Lower lobe of right lung (tissue), 2 donors: ENCODE measurements at regions not wholly inside any gene's neighbourhood (a gene's known extent, or its start where the extent isn't known, plus 50 kb on each side); places are given as distances from the start of the nearest gene placed in this dataset.

Source experiments
- ATAC-seq, 2 donors: fragments of 200-7000 bp; cut with Tn5 transposase; one replicate each; pipeline ENCODE4 v1.9.1; 2020 to 2022; ENCODE audit warnings: mild to moderate bottlenecking in 2 of 2, moderate library complexity in 2 of 2
- DNase-seq: peaks from one replicate; pipeline ENCODE4 v3.0.0-alpha.2; 2020
- H3K27ac ChIP-seq: fragments of 200-600 bp; one replicate; pipeline ENCODE4 v1.8.0; 2022
- H3K27me3 ChIP-seq: fragments of 200-600 bp; one replicate; pipeline ENCODE4 v1.8.0; 2022; ENCODE audit warnings: low read depth
- H3K36me3 ChIP-seq: fragments of 200-600 bp; one replicate; pipeline ENCODE4 v1.8.0; 2022; ENCODE audit warnings: mild to moderate bottlenecking
- H3K4me1 ChIP-seq: fragments of 200-600 bp; one replicate; pipeline ENCODE4 v1.8.0; 2022
- H3K4me3 ChIP-seq: fragments of 200-600 bp; one replicate; pipeline ENCODE4 v1.8.0; 2022; ENCODE audit warnings: mild to moderate bottlenecking
- H3K9me3 ChIP-seq: fragments of 200-600 bp; one replicate; pipeline ENCODE4 v1.8.0; 2022
- intact Hi-C: fragments of 100-400 bp; cut with DNase I; formaldehyde crosslinking; loops from one replicate; pipeline ENCODE4 v1.11.0; 2022
- TF ChIP-seq, protein P1 (sequence below): fragments of 200-600 bp; IDR thresholded peaks from one replicate; pipeline ENCODE4 v1.8.0; 2022; ENCODE audit warnings: antibody characterized with exemption, mild to moderate bottlenecking
- donor health status: DM: no; HTN: yes; CAD: no; lungs with severe emphysema.

DNA sequence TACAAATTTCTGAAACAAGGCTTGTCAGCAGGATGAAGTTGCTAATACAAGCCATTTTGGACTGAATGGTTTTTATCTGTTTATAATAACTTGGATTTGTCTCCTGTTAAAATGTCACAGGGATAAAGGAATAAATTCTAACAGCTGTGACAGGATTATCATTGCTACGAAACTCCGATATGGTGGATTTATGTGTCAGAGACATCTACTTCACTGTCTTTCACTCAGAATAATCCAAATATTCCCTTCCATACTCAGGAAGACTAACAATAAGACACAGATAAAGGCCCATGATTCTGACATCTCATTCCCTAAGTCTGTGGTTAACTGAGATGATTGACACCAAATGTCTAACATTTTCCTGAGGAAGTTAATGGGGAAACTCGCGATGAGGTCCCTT lies 529.8 kb upstream of the GOT2 start:
- intact Hi-C loops, result no loop called here
- H3K36me3 ChIP-seq, result no peaks in the 10 kb centered on the region
- no peak for ATAC-seq
- TF ChIP-seq, protein P1, sequence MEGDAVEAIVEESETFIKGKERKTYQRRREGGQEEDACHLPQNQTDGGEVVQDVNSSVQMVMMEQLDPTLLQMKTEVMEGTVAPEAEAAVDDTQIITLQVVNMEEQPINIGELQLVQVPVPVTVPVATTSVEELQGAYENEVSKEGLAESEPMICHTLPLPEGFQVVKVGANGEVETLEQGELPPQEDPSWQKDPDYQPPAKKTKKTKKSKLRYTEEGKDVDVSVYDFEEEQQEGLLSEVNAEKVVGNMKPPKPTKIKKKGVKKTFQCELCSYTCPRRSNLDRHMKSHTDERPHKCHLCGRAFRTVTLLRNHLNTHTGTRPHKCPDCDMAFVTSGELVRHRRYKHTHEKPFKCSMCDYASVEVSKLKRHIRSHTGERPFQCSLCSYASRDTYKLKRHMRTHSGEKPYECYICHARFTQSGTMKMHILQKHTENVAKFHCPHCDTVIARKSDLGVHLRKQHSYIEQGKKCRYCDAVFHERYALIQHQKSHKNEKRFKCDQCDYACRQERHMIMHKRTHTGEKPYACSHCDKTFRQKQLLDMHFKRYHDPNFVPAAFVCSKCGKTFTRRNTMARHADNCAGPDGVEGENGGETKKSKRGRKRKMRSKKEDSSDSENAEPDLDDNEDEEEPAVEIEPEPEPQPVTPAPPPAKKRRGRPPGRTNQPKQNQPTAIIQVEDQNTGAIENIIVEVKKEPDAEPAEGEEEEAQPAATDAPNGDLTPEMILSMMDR, result no peak
- H3K9me3 ChIP-seq, result no peaks in the 10 kb centered on the region
- no peaks in the 10 kb centered on the region for H3K4me1 ChIP-seq
- no peaks in the 10 kb centered on the region for H3K27me3 ChIP-seq
- H3K27ac ChIP-seq, result no peak overlapping the region
- H3K4me3 ChIP-seq, result no peak overlapping the region
- no peak for DNase-seq

DNA sequence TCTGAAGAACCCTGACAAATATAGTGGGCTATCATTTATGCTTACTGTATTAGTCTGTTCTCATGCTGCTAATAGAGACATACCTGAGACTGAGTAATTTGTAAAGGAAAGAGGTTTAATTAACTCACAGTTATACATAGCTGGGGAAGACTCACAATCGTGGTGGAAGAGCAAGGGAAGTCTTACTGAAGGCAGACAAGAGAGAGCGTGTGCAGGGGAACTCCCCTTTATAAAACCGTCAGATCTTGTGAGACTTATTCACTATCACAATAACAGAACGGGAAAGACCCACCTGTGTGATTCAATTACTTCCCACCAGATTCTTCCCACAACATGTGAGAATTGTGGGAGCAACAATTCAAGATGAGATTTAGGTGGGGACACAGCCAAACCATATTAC lies 526.8 kb upstream of the GOT2 start:
- H3K4me1 ChIP-seq, result no peaks in the 10 kb centered on the region
- intact Hi-C loops, result no loop called here
- H3K4me3 ChIP-seq, result no peak overlapping the region
- no peak for ATAC-seq
- no peaks in the 10 kb centered on the region for H3K9me3 ChIP-seq
- TF ChIP-seq, protein P1, result no peak
- H3K27ac ChIP-seq, result no peak overlapping the region
- no peaks in the 10 kb centered on the region for H3K36me3 ChIP-seq
- no peak for DNase-seq
- no peaks in the 10 kb centered on the region for H3K27me3 ChIP-seq

DNA sequence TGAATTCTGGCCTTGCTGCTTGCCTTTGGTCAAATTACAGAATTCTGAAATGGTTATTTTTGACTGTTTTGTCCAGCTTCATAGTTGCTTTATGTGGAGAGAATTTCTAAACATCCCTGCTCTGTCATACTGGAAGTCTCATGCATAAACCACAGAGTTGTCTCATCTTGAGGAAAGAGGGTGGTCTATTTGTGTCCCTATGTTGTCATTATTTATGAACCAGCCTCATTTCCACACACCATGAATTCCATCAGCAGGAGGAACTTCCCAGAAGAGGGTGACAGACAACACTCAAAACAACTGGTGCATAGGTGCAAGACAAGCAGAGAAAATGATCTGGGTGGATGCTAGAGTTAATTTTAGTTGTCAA lies 525.8 kb upstream of the GOT2 start:
- Histone ChIP-seq H3K4me1 (no peaks in the 10 kb centered on the region), H3K4me3 (no peak overlapping the region), H3K27me3 (no peaks in the 10 kb centered on the region), H3K9me3 (no peaks in the 10 kb centered on the region), H3K27ac (no peak overlapping the region), H3K36me3 (no peaks in the 10 kb centered on the region)
- no peak for ATAC-seq
- DNase-seq, result no peak
- intact Hi-C loops, result no loop called here
- TF ChIP-seq, protein P1, result no peak

DNA sequence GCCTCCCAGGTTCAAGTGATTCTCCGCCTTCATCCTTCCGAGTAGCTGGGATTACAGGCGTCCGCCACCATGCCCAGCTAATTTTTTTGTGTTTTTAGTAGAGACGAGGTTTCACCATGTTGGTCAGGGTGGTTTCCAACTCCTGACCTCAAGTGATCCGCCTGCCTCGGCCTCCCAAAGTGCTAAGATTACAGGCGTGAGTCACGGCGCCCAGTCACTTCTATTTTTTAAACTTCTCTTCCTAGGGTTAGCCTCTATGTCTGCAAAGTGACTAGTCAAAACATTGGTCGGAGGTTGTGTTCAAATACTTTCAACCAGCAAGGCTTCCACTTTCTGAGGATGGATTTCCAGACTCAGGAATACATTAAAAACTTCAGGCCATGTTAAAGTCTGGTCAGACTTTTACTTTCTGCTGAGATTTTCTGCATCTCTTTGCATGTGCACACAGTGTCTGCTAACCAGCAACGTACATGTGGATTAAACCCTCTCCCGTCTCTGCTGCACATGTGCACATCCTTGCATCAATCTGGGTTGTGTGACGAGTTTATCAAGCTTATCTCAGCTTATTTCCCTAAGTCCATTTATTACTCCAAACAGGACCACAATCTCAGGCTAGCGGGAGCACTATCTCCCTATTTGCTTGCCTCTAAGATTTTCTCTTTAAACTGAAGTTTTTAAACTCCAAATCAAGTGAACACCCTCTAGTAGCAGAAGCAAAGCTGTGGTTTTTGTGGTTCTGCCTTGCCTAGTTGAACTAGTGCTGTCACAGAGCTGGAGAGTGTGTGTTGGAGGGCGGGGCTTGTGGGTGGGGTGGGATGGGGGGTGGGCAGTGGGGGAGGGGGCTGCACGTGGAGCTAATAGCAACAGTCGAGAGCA lies 525.2 kb upstream of the GOT2 start:
- ATAC-seq (no peak), DNase-seq (no peak)
- H3K27ac ChIP-seq, result no peak overlapping the region
- H3K4me1 ChIP-seq, result no peaks in the 10 kb centered on the region
- H3K36me3 ChIP-seq, result no peaks in the 10 kb centered on the region
- no peaks in the 10 kb centered on the region for H3K9me3 ChIP-seq
- H3K4me3 ChIP-seq, result no peak overlapping the region
- intact Hi-C loops, result no loop called here
- TF ChIP-seq, protein P1, result no peak
- H3K27me3 ChIP-seq, result no peaks in the 10 kb centered on the region

DNA sequence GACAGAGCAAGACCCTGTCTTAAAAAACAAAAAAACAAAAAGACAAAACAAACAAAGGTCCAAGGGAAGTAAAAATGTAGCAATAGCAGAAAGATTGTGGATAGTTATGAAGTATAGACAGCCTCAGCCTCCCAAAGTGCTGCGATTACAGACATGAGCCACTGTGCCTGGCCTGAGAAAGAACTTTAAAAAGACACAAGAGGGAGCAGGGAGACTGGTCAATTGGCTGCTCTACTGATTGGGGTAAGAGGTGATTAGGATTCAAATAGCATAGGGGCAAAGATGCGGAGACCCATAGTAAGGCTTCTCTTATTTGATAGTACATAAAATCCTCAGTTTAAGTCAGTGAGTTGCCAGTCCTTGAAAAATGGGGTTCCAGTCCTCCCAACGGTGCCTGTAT lies 518.2 kb upstream of the GOT2 start:
- Histone ChIP-seq H3K27ac (no peak overlapping the region), H3K36me3 (no peaks in the 10 kb centered on the region), H3K4me1 (no peaks in the 10 kb centered on the region), H3K4me3 (no peak overlapping the region), H3K9me3 (no peaks in the 10 kb centered on the region), H3K27me3 (no peaks in the 10 kb centered on the region)
- intact Hi-C loops, result no loop called here
- no peak for DNase-seq
- no peak for ATAC-seq
- TF ChIP-seq, protein P1, result no peak
